PC-3 (cell line): ENCODE measurements at regions not wholly inside any gene's neighbourhood (a gene's known extent, or its start where the extent isn't known, plus 50 kb on each side); places are given as distances from the start of the nearest gene placed in this dataset.

Source experiments
- CTCF ChIP-seq: fragments of 300-600 bp; sonication (generic); conservative IDR thresholded peaks from 2 replicates; pipeline ENCODE4 v1.5.1; 2017; ENCODE audit warnings: antibody characterized with exemption, low read depth, mild to moderate bottlenecking, low read length
- EZH2 ChIP-seq: fragments of 300-600 bp; sonication (generic); IDR thresholded peaks from one replicate; pipeline ENCODE4 v1.6.1; 2017; ENCODE audit warnings: antibody characterized with exemption, mild to moderate bottlenecking, low read length; ENCODE audit not compliant: unreplicated experiment

GRCh38 chr3:87900061-87900460 is 158.7 kb downstream of the CGGBP1 start:
- peak; percentile 55; the same call in 1 of the 2 replicates for TF ChIP-seq CTCF
- no peak for TF ChIP-seq EZH2
